HUES6 (cell line): ENCODE measurements at regions not wholly inside any gene's neighbourhood (a gene's known extent, or its start where the extent isn't known, plus 50 kb on each side); places are given as distances from the start of the nearest gene placed in this dataset.

ENCODE experiments used
- H3K27ac ChIP-seq: 2 replicates; pipeline ENCODE4 v1.7.0; 2013; ENCODE audit warnings: low read depth, mild to moderate bottlenecking, low read length, inconsistent platforms
- H3K27me3 ChIP-seq: 2 replicates; pipeline ENCODE4 v1.6.1; 2013; ENCODE audit warnings: low read length; ENCODE audit not compliant: control insufficient read depth, insufficient read depth
- H3K36me3 ChIP-seq: 2 replicates; pipeline ENCODE4 v1.6.1; 2013; ENCODE audit warnings: low read length; ENCODE audit not compliant: control insufficient read depth, insufficient read depth
- H3K4me1 ChIP-seq: 2 replicates; pipeline ENCODE4 v1.6.1; 2013; ENCODE audit warnings: low read length; ENCODE audit not compliant: control insufficient read depth, insufficient read depth
- H3K4me3 ChIP-seq: 2 replicates; pipeline ENCODE4 v1.5.1; 2013; ENCODE audit warnings: low read depth, low read length
- H3K9ac ChIP-seq: one replicate; pipeline ENCODE4 v1.6.1; 2013; ENCODE audit warnings: mild to moderate bottlenecking, low read length
- H3K9me3 ChIP-seq: 2 replicates; pipeline ENCODE4 v1.6.1; 2013; ENCODE audit warnings: low read depth, low read length; ENCODE audit not compliant: control insufficient read depth, insufficient read depth

- Histone ChIP-seq H3K27ac (no peak overlapping the region), H3K9me3 (no peaks in the 10 kb centered on the region), H3K4me1 (no peaks in the 10 kb centered on the region), H3K27me3 (no peaks in the 10 kb centered on the region), H3K9ac (no peak overlapping the region), H3K36me3 (no peaks in the 10 kb centered on the region), H3K4me3 (no peak overlapping the region)
Observed at GRCh38 chr20:40494248-40494647, 194.8 kb downstream of the MAFB start.

- H3K9me3 ChIP-seq = no peaks in the 10 kb centered on the region
- H3K27ac ChIP-seq = no peak overlapping the region
- no peaks in the 10 kb centered on the region for H3K36me3 ChIP-seq
- no peak overlapping the region for H3K4me3 ChIP-seq
- no peaks in the 10 kb centered on the region for H3K27me3 ChIP-seq
- H3K4me1 ChIP-seq = no peaks in the 10 kb centered on the region
- no peak overlapping the region for H3K9ac ChIP-seq
Observed at GRCh38 chr20:40493549-40493948, 195.5 kb downstream of the MAFB start.

DNA sequence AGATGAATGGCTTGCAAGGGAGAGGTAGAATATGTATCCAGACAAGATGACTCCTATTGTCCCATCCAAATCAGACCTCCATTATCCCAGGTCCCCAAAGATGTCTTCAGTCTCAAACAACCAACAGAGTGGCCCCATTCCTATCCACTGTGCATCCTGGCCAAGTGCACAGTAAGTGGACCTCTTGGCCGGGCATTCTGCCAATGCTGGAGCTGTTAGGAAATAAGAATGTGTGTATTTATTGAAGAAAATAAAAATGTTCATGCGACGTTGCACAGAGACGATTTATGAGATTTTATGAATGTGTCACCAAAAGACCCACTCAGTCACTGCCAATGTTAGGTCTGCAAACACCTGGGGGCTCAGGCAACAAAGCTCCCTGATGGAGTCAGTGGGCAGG lies 196.0 kb downstream of the MAFB start:
- Histone ChIP-seq H3K9me3 (no peaks in the 10 kb centered on the region), H3K4me1 (no peaks in the 10 kb centered on the region), H3K4me3 (no peak overlapping the region), H3K27ac (no peak overlapping the region), H3K27me3 (no peaks in the 10 kb centered on the region), H3K9ac (no peak overlapping the region), H3K36me3 (no peaks in the 10 kb centered on the region)

GRCh38 chr20:40491009-40491590 lies 197.9 kb downstream of the MAFB start:
- Histone ChIP-seq H3K9me3 (no peaks in the 10 kb centered on the region), H3K4me1 (no peaks in the 10 kb centered on the region), H3K4me3 (no peak overlapping the region), H3K9ac (no peak overlapping the region), H3K27ac (no peak overlapping the region), H3K27me3 (no peaks in the 10 kb centered on the region), H3K36me3 (no peaks in the 10 kb centered on the region)

DNA sequence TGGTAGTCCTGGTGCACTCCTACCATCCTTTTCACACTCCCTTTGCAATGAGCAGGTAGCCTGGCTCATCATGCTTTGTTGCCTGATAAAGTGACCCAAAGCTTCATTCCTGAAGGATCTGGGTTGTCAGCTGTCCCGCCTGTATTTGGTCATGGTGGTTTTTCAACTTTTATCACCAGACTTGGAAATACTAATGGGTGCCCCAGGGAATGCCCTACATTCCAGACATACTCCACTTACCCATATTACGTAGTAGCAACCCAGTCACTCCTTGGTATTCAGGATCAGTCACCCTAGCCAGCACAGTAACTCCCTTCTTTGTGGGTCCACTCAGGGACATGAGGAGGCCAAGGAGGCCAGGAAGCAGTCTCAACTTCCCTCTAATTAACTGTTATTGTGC lies 199.2 kb downstream of the MAFB start:
- H3K27ac ChIP-seq = no peak overlapping the region
- H3K36me3 ChIP-seq = no peaks in the 10 kb centered on the region
- no peaks in the 10 kb centered on the region for H3K9me3 ChIP-seq
- H3K4me3 ChIP-seq = no peak overlapping the region
- H3K4me1 ChIP-seq = no peaks in the 10 kb centered on the region
- no peaks in the 10 kb centered on the region for H3K27me3 ChIP-seq
- H3K9ac ChIP-seq = no peak overlapping the region

DNA sequence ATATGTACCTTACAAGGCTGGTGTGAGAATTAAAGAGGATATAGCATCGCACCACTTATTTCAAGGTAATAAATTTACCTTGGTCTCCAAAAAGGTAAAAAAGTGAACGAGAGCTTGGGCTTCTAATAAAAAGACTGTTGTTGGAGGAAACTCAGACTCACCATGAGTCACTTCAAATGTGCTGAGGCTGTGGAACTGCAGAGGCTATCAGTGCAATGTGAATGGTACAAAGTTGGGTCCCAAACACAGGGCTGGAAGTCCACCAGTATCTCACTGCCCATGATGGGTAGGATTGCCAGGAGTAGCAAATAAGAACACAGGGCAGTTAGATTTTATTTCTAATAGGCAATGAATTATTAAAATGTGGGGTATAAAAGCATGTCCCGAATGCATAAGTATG lies 200.6 kb downstream of the MAFB start:
- Histone ChIP-seq H3K4me1 (no peaks in the 10 kb centered on the region), H3K9me3 (no peaks in the 10 kb centered on the region), H3K4me3 (no peak overlapping the region), H3K27me3 (no peaks in the 10 kb centered on the region), H3K27ac (no peak overlapping the region), H3K9ac (no peak overlapping the region), H3K36me3 (no peaks in the 10 kb centered on the region)

DNA sequence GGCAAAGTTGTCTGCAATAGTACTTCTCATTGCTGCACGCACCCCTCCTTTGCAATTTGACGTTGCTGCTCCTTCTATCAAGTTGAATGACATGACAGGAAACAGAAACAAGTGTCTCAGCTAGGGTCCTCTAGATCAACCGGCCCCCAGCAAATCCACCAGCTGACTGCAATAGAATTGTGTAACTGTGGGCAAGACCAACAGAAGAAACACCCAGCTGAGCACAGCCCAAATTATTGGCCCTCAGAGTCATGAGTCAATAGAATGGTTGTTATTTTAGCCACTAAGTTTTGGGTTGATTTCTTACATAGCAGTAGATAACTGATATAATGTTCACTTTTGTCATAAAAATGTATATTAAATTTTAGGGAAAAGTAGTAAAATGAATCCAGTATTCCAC lies 202.7 kb downstream of the MAFB start:
- Histone ChIP-seq H3K9ac (no peak overlapping the region), H3K4me3 (no peak overlapping the region), H3K27me3 (no peaks in the 10 kb centered on the region), H3K36me3 (no peaks in the 10 kb centered on the region), H3K9me3 (no peaks in the 10 kb centered on the region), H3K27ac (no peak overlapping the region), H3K4me1 (no peaks in the 10 kb centered on the region)

GRCh38 chr20:40481743-40482458 lies 207.1 kb downstream of the MAFB start:
- Histone ChIP-seq H3K4me3 (no peak overlapping the region), H3K36me3 (no peaks in the 10 kb centered on the region), H3K27me3 (no peaks in the 10 kb centered on the region), H3K27ac (no peak overlapping the region), H3K4me1 (no peaks in the 10 kb centered on the region), H3K9me3 (no peaks in the 10 kb centered on the region), H3K9ac (no peak overlapping the region)

- no peak overlapping the region for H3K9ac ChIP-seq
- H3K4me1 ChIP-seq = no peaks in the 10 kb centered on the region
- no peaks in the 10 kb centered on the region for H3K27me3 ChIP-seq
- no peaks in the 10 kb centered on the region for H3K36me3 ChIP-seq
- H3K4me3 ChIP-seq = no peak overlapping the region
- no peak overlapping the region for H3K27ac ChIP-seq
- no peaks in the 10 kb centered on the region for H3K9me3 ChIP-seq
Observed at GRCh38 chr20:40481337-40481736, 207.7 kb downstream of the MAFB start.

GRCh38 chr20:40477805-40478204 lies 211.2 kb downstream of the MAFB start:
- Histone ChIP-seq H3K4me1 (no peaks in the 10 kb centered on the region; the same call in 1 of the 2 replicates), H3K36me3 (no peaks in the 10 kb centered on the region), H3K9me3 (no peaks in the 10 kb centered on the region), H3K27me3 (no peaks in the 10 kb centered on the region), H3K4me3 (no peak overlapping the region), H3K27ac (no peak overlapping the region), H3K9ac (no peak overlapping the region)

- Histone ChIP-seq H3K27ac (no peak overlapping the region), H3K4me1 (no peaks in the 10 kb centered on the region; the same call in 1 of the 2 replicates), H3K36me3 (no peaks in the 10 kb centered on the region), H3K9me3 (no peaks in the 10 kb centered on the region), H3K27me3 (no peaks in the 10 kb centered on the region), H3K4me3 (no peak overlapping the region), H3K9ac (no peak overlapping the region)
Observed at GRCh38 chr20:40476461-40476860, 212.6 kb downstream of the MAFB start.
